SU-DHL-6 (cell line): ENCODE measurements at regions not wholly inside any gene's neighbourhood (a gene's known extent, or its start where the extent isn't known, plus 50 kb on each side); places are given as distances from the start of the nearest gene placed in this dataset.

Source experiments
- H2AFZ ChIP-seq: fragments of 200-600 bp; sonication (generic); 2 replicates; pipeline ENCODE4 v1.6.1; 2014; ENCODE audit warnings: low read depth, mild to moderate bottlenecking, moderate library complexity, mixed read lengths, antibody characterized with exemption, low read length; ENCODE audit not compliant: severe bottlenecking
- H3F3A ChIP-seq: fragments of 200-600 bp; shearing (Covaris generic); 2 replicates; pipeline ENCODE4 v1.6.0; 2016; ENCODE audit warnings: antibody characterized with exemption, mild to moderate bottlenecking; ENCODE audit not compliant: insufficient read depth
- H3K27ac ChIP-seq: fragments of 200-600 bp; sonication (generic); 2 replicates; pipeline ENCODE4 v1.5.1; 2016; ENCODE audit warnings: low read depth, mild to moderate bottlenecking, low read length, moderate library complexity, mixed read lengths
- H3K27me3 ChIP-seq: fragments of 200-600 bp; sonication (generic), shearing (Covaris generic); 2 replicates; pipeline ENCODE4 v1.6.0; 2014; ENCODE audit warnings: mild to moderate bottlenecking, low read length
- H3K36me3 ChIP-seq: fragments of 200-600 bp; sonication (generic); 2 replicates; pipeline ENCODE4 v1.6.1; 2014; ENCODE audit warnings: mild to moderate bottlenecking, low read length, mixed read lengths
- H3K4me2 ChIP-seq: fragments of 300-600, 200-600 bp; shearing (Covaris generic), sonication (generic); 2 replicates; pipeline ENCODE4 v1.6.0; 2014; ENCODE audit warnings: low read length, low read depth, mild to moderate bottlenecking; ENCODE audit not compliant: poor library complexity, severe bottlenecking
- H3K4me3 ChIP-seq: fragments of 200-600 bp; sonication (generic); 2 replicates; pipeline ENCODE4 v1.5.1; 2014; ENCODE audit warnings: antibody characterized with exemption, low read length, mild to moderate bottlenecking, mixed read lengths; ENCODE audit not compliant: insufficient read depth, poor library complexity, severe bottlenecking
- H3K79me2 ChIP-seq: fragments of 200-600 bp; sonication (generic); 2 replicates; pipeline ENCODE4 v1.6.1; 2014; ENCODE audit warnings: mild to moderate bottlenecking, low read length, moderate library complexity; ENCODE audit not compliant: insufficient read depth
- H3K9ac ChIP-seq: fragments of 200-600 bp; sonication (generic); 2 replicates; pipeline ENCODE4 v1.7.0; 2014; ENCODE audit warnings: mild to moderate bottlenecking, low read length
- H3K9me2 ChIP-seq: fragments of 200-600 bp; sonication (generic); replicated peaks from 2 replicates; pipeline ENCODE4 v1.6.1; 2014; ENCODE audit warnings: low read length; ENCODE audit not compliant: insufficient read depth
- H3K9me3 ChIP-seq: fragments of 200-600 bp; sonication (generic); 2 replicates; pipeline ENCODE4 v1.6.1; 2014; ENCODE audit warnings: low read length, mixed read lengths; ENCODE audit not compliant: insufficient read depth
- H4K20me1 ChIP-seq: fragments of 200-600 bp; sonication (generic); 2 replicates; pipeline ENCODE4 v1.6.1; 2014; ENCODE audit warnings: low read depth, mild to moderate bottlenecking, antibody characterized with exemption, low read length, moderate library complexity, mixed read lengths
- EZH2phosphoT487 ChIP-seq: fragments of 200-600 bp; sonication (generic), shearing (Covaris generic); conservative IDR thresholded peaks from 2 replicates; pipeline ENCODE4 v1.6.1; 2018; ENCODE audit warnings: mild to moderate bottlenecking, antibody characterized with exemption, low read length, moderate library complexity, mixed read lengths
- TF ChIP-seq, protein P1 (sequence below): fragments of 200-600 bp; sonication (generic); IDR thresholded peaks from one replicate; pipeline ENCODE4 v1.5.1; 2017; ENCODE audit warnings: antibody characterized with exemption, mild to moderate bottlenecking, low read length, moderate library complexity; ENCODE audit not compliant: insufficient read depth, poor library complexity, severe bottlenecking

DNA sequence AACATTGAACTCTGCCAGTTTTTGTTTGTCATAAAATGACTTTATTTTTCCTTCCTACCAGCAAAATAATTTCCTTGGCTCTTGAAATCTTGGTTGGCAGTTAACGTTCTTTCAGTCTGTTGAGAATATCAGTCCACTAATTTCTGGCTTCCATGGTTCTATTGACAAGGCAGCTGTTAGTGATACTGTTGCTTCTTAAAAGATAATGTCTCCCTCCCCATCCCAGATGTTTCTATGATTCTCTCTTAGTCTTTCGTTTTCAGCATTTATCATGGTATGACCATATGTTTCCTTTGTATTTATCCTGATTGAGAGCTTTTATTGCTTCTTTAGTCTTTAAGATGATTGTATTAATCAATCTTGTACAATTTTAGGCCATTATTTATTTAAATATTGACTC is 81.1 kb upstream of the STK26 start:
- Histone ChIP-seq H3K36me3 (no peaks in the 10 kb centered on the region), H3K9ac (no peak overlapping the region), H3K79me2 (no peaks in the 10 kb centered on the region), H3K9me2 (no peaks in the 10 kb centered on the region), H3K27me3 (no peaks in the 10 kb centered on the region), H3K4me3 (no peak overlapping the region), H2AFZ (no peak overlapping the region), H3K9me3 (no peaks in the 10 kb centered on the region), H3K27ac (no peak overlapping the region), H3K4me2 (no peak overlapping the region), H4K20me1 (no peaks in the 10 kb centered on the region), H3F3A (no peaks in the 10 kb centered on the region)
- TF ChIP-seq EZH2phosphoT487: no peak
- TF ChIP-seq, protein P1, sequence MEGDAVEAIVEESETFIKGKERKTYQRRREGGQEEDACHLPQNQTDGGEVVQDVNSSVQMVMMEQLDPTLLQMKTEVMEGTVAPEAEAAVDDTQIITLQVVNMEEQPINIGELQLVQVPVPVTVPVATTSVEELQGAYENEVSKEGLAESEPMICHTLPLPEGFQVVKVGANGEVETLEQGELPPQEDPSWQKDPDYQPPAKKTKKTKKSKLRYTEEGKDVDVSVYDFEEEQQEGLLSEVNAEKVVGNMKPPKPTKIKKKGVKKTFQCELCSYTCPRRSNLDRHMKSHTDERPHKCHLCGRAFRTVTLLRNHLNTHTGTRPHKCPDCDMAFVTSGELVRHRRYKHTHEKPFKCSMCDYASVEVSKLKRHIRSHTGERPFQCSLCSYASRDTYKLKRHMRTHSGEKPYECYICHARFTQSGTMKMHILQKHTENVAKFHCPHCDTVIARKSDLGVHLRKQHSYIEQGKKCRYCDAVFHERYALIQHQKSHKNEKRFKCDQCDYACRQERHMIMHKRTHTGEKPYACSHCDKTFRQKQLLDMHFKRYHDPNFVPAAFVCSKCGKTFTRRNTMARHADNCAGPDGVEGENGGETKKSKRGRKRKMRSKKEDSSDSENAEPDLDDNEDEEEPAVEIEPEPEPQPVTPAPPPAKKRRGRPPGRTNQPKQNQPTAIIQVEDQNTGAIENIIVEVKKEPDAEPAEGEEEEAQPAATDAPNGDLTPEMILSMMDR: no peak

DNA sequence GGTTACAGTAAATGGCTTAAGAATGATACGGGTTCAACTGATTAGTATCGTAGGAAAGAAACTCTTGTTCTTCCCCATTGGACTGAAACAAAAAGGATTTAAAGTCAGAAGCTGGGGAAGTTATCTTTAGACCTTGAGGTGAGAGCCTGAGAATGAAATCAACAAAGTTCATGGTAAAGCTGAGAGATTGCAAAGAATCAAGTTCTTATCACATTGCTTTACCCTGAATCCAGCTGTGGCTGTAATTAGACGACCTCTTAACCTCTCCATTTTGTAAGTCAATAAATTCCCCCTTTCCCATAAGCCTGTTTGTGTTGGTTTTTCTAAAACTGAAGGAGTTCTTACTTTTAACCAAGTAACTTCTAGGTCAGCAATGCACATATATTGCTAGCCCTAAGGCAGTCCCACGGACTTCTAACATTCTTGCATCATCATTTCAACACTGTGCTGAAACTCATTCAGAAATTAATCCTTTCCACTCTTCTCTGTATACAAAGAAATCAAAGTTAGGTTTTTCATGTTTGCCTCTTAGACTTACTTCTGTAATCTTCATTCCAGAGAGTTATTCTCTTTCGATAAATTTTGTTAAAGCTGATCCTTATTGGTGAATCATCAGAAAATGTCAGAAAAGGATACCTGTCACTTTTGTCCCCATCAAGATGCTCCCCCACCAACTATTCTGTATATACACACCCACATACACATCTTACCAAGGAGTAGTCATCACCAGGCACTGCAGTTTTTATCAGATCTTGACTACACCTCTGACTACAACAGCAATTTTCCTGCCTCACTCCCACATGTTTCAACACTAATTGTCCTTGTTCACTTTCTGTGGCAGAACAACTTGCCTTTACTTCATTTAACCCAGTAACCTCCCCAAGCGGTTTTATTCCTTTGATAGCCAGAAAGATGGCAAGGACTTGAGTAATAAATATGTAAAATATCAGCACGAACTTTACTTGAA is 77.9 kb upstream of the STK26 start:
- Histone ChIP-seq H3K9me2 (no peaks in the 10 kb centered on the region), H3K9ac (no peak overlapping the region), H3K4me3 (no peak overlapping the region), H3K4me2 (no peak overlapping the region), H2AFZ (no peak overlapping the region), H3K36me3 (no peaks in the 10 kb centered on the region), H4K20me1 (no peaks in the 10 kb centered on the region), H3K9me3 (no peaks in the 10 kb centered on the region), H3K27me3 (no peaks in the 10 kb centered on the region), H3K27ac (no peak overlapping the region), H3K79me2 (no peaks in the 10 kb centered on the region), H3F3A (no peaks in the 10 kb centered on the region)
- TF ChIP-seq EZH2phosphoT487: no peak
- TF ChIP-seq, protein P1: no peak

DNA sequence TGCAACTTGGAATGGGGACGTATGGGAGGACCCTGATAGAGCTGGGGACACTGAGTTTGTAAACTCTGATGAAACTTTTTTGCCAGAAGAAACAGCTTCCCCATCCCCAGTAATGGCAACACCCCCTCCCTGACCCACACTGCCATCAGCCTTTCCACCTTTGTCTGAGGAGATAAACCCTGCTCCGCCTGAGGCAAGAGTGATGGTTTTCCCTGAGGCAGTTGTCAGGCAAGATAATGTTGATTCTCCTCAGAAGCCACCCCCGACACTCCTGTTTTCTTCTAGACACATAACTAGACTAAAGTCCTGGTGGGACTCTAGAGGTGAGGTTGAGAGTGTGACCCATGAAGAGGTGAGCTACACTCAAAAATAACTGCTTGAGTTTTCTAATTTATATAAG is 71.9 kb upstream of the STK26 start:
- no peak overlapping the region for H3K9ac ChIP-seq
- H3F3A ChIP-seq: no peaks in the 10 kb centered on the region
- H2AFZ ChIP-seq: no peak overlapping the region
- H3K9me2 ChIP-seq: no peaks in the 10 kb centered on the region
- no peak for TF ChIP-seq EZH2phosphoT487
- TF ChIP-seq, protein P1: no peak
- no peaks in the 10 kb centered on the region for H3K27me3 ChIP-seq
- no peak overlapping the region for H3K27ac ChIP-seq
- no peaks in the 10 kb centered on the region for H3K9me3 ChIP-seq
- no peak overlapping the region for H3K4me3 ChIP-seq
- H3K79me2 ChIP-seq: no peaks in the 10 kb centered on the region
- H3K36me3 ChIP-seq: no peaks in the 10 kb centered on the region
- H3K4me2 ChIP-seq: no peak overlapping the region
- H4K20me1 ChIP-seq: no peaks in the 10 kb centered on the region
